ENCODE measurements at regions not wholly inside any gene's neighbourhood (a gene's known extent, or its start where the extent isn't known, plus 50 kb on each side); places are given as distances from the start of the nearest gene placed in this dataset.
"Not testable (repeated sequence)": the region's sequence is repeated elsewhere in the genome, so short reads cannot be mapped to it uniquely, and the experiment has no call there.

- no peak for DNase-seq
Observed at GRCh38 chrX:5490786-5491563, 737.7 kb downstream of the NLGN4X start.

GRCh38 chrX:5474282-5474681 is 754.4 kb downstream of the NLGN4X start:
- DNase-seq: no peak

GRCh38 chrX:5458300-5458842 is 770.3 kb downstream of the NLGN4X start:
- no peak for DNase-seq

- DNase-seq: no peak
Observed at GRCh38 chrX:5449323-5449722, 779.3 kb downstream of the NLGN4X start.

GRCh38 chrX:5431823-5432222 is 796.8 kb downstream of the NLGN4X start:
- DNase-seq: no peak

GRCh38 chrX:5425119-5425518 is 803.5 kb downstream of the NLGN4X start:
- no peak for DNase-seq

- no peak for DNase-seq
Observed at GRCh38 chrX:5417381-5417780, 811.3 kb downstream of the NLGN4X start.

GRCh38 chrX:5415738-5416137 is 812.9 kb downstream of the NLGN4X start:
- DNase-seq: no peak

- DNase-seq: no peak
Observed at GRCh38 chrX:5409106-5409505, 819.6 kb downstream of the NLGN4X start.

- DNase-seq: no peak
Observed at GRCh38 chrX:5402461-5402860, 826.2 kb downstream of the NLGN4X start.

- DNase-seq: no peak
Observed at GRCh38 chrX:5399403-5399802, 829.3 kb downstream of the NLGN4X start.

- DNase-seq: no peak
Observed at GRCh38 chrX:5397409-5397808, 831.3 kb downstream of the NLGN4X start.

GRCh38 chrX:5390376-5390775 is 838.3 kb downstream of the NLGN4X start:
- DNase-seq: no peak

- no peak for DNase-seq
Observed at GRCh38 chrX:5388087-5388486, 840.6 kb downstream of the NLGN4X start.

GRCh38 chrX:5380426-5380825 is 848.2 kb downstream of the NLGN4X start:
- no peak for DNase-seq

- DNase-seq: no peak
Observed at GRCh38 chrX:5341902-5342301, 886.8 kb downstream of the NLGN4X start.

GRCh38 chrX:5337160-5337559 is 891.5 kb downstream of the NLGN4X start:
- no peak for DNase-seq

GRCh38 chrX:5324546-5324945 is 904.1 kb downstream of the NLGN4X start:
- no peak for DNase-seq

GRCh38 chrX:5314148-5314547 is 914.5 kb downstream of the NLGN4X start:
- DNase-seq: no peak

GRCh38 chrX:5307416-5307815 is 921.3 kb downstream of the NLGN4X start:
- DNase-seq: no peak

GRCh38 chrX:5306654-5307121 is 922.0 kb downstream of the NLGN4X start:
- no peak for DNase-seq

- DNase-seq: no peak
Observed at GRCh38 chrX:5305452-5305851, 923.2 kb downstream of the NLGN4X start.

GRCh38 chrX:5295004-5295403 is 933.7 kb downstream of the NLGN4X start:
- DNase-seq: no peak

- DNase-seq: no peak
Observed at GRCh38 chrX:5290635-5291034, 938.0 kb downstream of the NLGN4X start.

- not testable (repeated sequence) for DNase-seq
Observed at GRCh38 chrX:5289949-5290348, 938.7 kb downstream of the NLGN4X start.
